K562 (cell line): ENCODE measurements at regions not wholly inside any gene's neighbourhood (a gene's known extent, or its start where the extent isn't known, plus 50 kb on each side); places are given as distances from the start of the nearest gene placed in this dataset.

Experiments used
- ATAC-seq: fragments of 200-7000 bp; cut with Tn5 transposase; 3 replicates; pipeline ENCODE4 v1.9.1; 2020; ENCODE audit warnings: moderate library complexity
- BruUV-seq: library from RNA; stranded (reverse); fragments of 400-500 nt; replicated peaks from 2 replicates; lab custom pipeline; 2021; lab: Mats Ljungman, UMichigan
- CTCF ChIA-PET: fragments of 300-600 bp; formaldehyde crosslinking; extraction: SDS; loops from one replicate; lab custom pipeline; 2021; ENCODE audit warnings: low intra/inter-chr PET ratio; lab: Yijun Ruan, JAX
- POLR2A ChIA-PET: fragments of 300-600, 350-650 bp; sonication (Branson Sonifier 250); formaldehyde crosslinking; extraction: SDS; loops from one replicate; lab custom pipeline; 2021; ENCODE audit warnings: antibody characterized with exemption, inconsistent platforms; lab: Yijun Ruan, JAX
- DNase-seq, 4 experiments: peaks; one replicate each; pipeline versions ENCODE4 v3.0.0 to v3.0.0-alpha.2; 2011 to 2018; ENCODE audit warnings: low spot score in 3 of 4, mixed read lengths in 3 of 4; ENCODE audit errors: extremely low read depth in 1 of 4
- FAIRE-seq: peaks from 2 replicates; lab custom pipeline; 2011; peaks lifted over from hg19 to GRCh38; lab: Jason Lieb, UNC
- H2AFZ ChIP-seq: 2 replicates; pipeline ENCODE4 v1.6.0; 2011; ENCODE audit warnings: low read depth, low read length, control low read depth, inconsistent platforms
- H3K27ac ChIP-seq: fragments of 200-600 bp; 3 replicates; pipeline ENCODE4 v1.8.0; 2011; ENCODE audit warnings: low read depth, mild to moderate bottlenecking, control low read depth, inconsistent platforms, low read length, moderate library complexity, mixed read lengths; ENCODE audit errors: extremely low read depth
- H3K27me3 ChIP-seq, 2 experiments: fragments of 300-600 bp in 1 of 2; 2 replicates in 1 of 2; 3 replicates in 1 of 2; pipeline versions ENCODE4 v1.6.0 to v1.8.0; 2011; ENCODE audit warnings: inconsistent platforms in 2 of 2, low read length in 2 of 2, mild to moderate bottlenecking in 1 of 2, mixed read lengths in 1 of 2, moderate library complexity in 1 of 2; ENCODE audit not compliant: control insufficient read depth in 2 of 2, insufficient read depth in 2 of 2
- H3K36me3 ChIP-seq: fragments of 300-600 bp; 3 replicates; pipeline ENCODE4 v1.8.0; 2011; ENCODE audit warnings: mild to moderate bottlenecking, low read length, inconsistent platforms; ENCODE audit not compliant: control insufficient read depth, insufficient read depth
- H3K4me1 ChIP-seq, 2 experiments: fragments of 200-600 bp in 1 of 2; replicated peaks in 1 of 2; 2 replicates in 1 of 2; 3 replicates in 1 of 2; pipeline versions ENCODE4 v1.5.1 to v1.8.0; 2011; ENCODE audit warnings: inconsistent platforms in 2 of 2, low read length in 2 of 2, mild to moderate bottlenecking in 1 of 2, mixed read lengths in 1 of 2, moderate library complexity in 1 of 2; ENCODE audit not compliant: control insufficient read depth in 2 of 2, insufficient read depth in 2 of 2
- H3K4me2 ChIP-seq: 2 replicates; pipeline ENCODE4 v1.6.1; 2011; ENCODE audit warnings: low read length, control low read depth, inconsistent platforms, mixed read lengths; ENCODE audit not compliant: insufficient read depth
- H3K4me3 ChIP-seq: fragments of 200-600 bp; sonication (generic), shearing (Covaris generic); 2 replicates; pipeline ENCODE4 v1.5.1; 2016; ENCODE audit warnings: control low read depth, inconsistent platforms
- H3K79me2 ChIP-seq: fragments of 200-600 bp; 3 replicates; pipeline ENCODE4 v1.8.0; 2011; ENCODE audit warnings: low read length, inconsistent platforms; ENCODE audit not compliant: control insufficient read depth, insufficient read depth
- H3K9ac ChIP-seq, 2 experiments: 2 replicates each; pipeline versions ENCODE4 v1.6.0 to v1.6.1; 2011; ENCODE audit warnings: low read depth in 2 of 2, low read length in 2 of 2, control low read depth in 1 of 2, inconsistent platforms in 1 of 2, mild to moderate bottlenecking in 1 of 2, mixed read lengths in 1 of 2; ENCODE audit not compliant: insufficient read depth in 1 of 2
- H3K9me1 ChIP-seq: one replicate; pipeline ENCODE4 v1.6.0; 2011; ENCODE audit warnings: inconsistent platforms, mild to moderate bottlenecking, low read length, moderate library complexity; ENCODE audit not compliant: control insufficient read depth, insufficient read depth
- H3K9me3 ChIP-seq: replicated peaks from 2 replicates; pipeline ENCODE4 v1.5.1; 2011; ENCODE audit warnings: low read depth, low read length, inconsistent platforms; ENCODE audit not compliant: control insufficient read depth, insufficient read depth
- H4K20me1 ChIP-seq: replicated peaks from 2 replicates; pipeline ENCODE4 v1.6.1; 2011; ENCODE audit warnings: low read length, inconsistent platforms, mixed read lengths; ENCODE audit not compliant: control insufficient read depth, insufficient read depth
- HDAC6 ChIP-seq: IDR thresholded peaks from 2 replicates; pipeline ENCODE4 v1.6.1; 2012; ENCODE audit warnings: low read depth, mild to moderate bottlenecking, control low read depth, inconsistent platforms, low read length, moderate library complexity
- HIVEP1 ChIP-seq: fragments of 250-450 bp; sonication (Bioruptor Pico); IDR thresholded peaks from 2 replicates; pipeline ENCODE4 v1.4.0; 2020; ENCODE audit warnings: mild to moderate bottlenecking
- KDM5B ChIP-seq: fragments of 200-600 bp; sonication (generic); IDR thresholded peaks from 2 replicates; pipeline ENCODE4 v1.6.1; 2012; ENCODE audit warnings: low read depth, mild to moderate bottlenecking, moderate library complexity, low read length, control low read depth, inconsistent platforms; ENCODE audit not compliant: insufficient replicate concordance
- MEF2D ChIP-seq: conservative IDR thresholded peaks from 2 replicates; pipeline ENCODE4 v1.6.1; 2016; ENCODE audit warnings: low read depth, missing genetic modification characterization, missing compliant biosample characterization
- MYBL2 ChIP-seq, 2 experiments: fragments of 450-650 bp in 1 of 2; sonication (generic) in 1 of 2; formaldehyde crosslinking in 1 of 2; IDR thresholded peaks; 2 replicates each; pipeline versions ENCODE4 v1.6.1 to v1.8.1; 2017 to 2022; ENCODE audit warnings: borderline replicate concordance in 1 of 2, inconsistent platforms in 1 of 2, low read depth in 1 of 2, mild to moderate bottlenecking in 1 of 2, missing genetic modification reagents in 1 of 2, moderate library complexity in 1 of 2
- OTX1 ChIP-seq: fragments of 450-650 bp; formaldehyde crosslinking; IDR thresholded peaks from 2 replicates; pipeline ENCODE4 v1.4.0; 2022; ENCODE audit warnings: mild to moderate bottlenecking
- RAD21 ChIP-seq, 2 experiments: fragments of 250-450 bp in 1 of 2; fragments of 450-650 bp in 1 of 2; sonication (Bioruptor Pico) in 1 of 2; formaldehyde crosslinking in 1 of 2; IDR thresholded peaks in 1 of 2; conservative IDR thresholded peaks in 1 of 2; 2 replicates each; pipeline versions ENCODE4 v1.4.0 to v1.8.0; 2020 to 2022; ENCODE audit warnings: mild to moderate bottlenecking in 2 of 2, moderate library complexity in 1 of 2
- SIN3B ChIP-seq: fragments of 450-650 bp; IDR thresholded peaks from 2 replicates; pipeline ENCODE4 v1.6.1; 2017; ENCODE audit warnings: low read depth, mild to moderate bottlenecking, moderate library complexity
- TEAD4 ChIP-seq, 2 experiments: sonication (generic) in 1 of 2; formaldehyde crosslinking in 1 of 2; IDR thresholded peaks; 2 replicates each; pipeline versions ENCODE4 v1.6.1 to v1.8.0; 2012 to 2022; ENCODE audit warnings: borderline replicate concordance in 1 of 2, inconsistent platforms in 1 of 2, low read length in 1 of 2, mild to moderate bottlenecking in 1 of 2, missing genetic modification reagents in 1 of 2
- ZNF165 ChIP-seq: fragments of 250-450 bp; sonication (Bioruptor Pico); IDR thresholded peaks from 2 replicates; pipeline ENCODE4 v1.4.0; 2020; ENCODE audit warnings: borderline replicate concordance
- ZNF764 ChIP-seq: fragments of 250-450 bp; sonication (Bioruptor Pico); IDR thresholded peaks from 2 replicates; pipeline ENCODE4 v1.4.0; 2020; ENCODE audit warnings: low read depth, mild to moderate bottlenecking, moderate library complexity
- WGBS: fragments of 100-300 bp; shearing (Covaris generic); methylation state at CpG from one replicate; pipeline ENCODE4 v1.1.6; 2016; ENCODE audit warnings: low coverage, mixed read lengths; ENCODE audit not compliant: insufficient coverage; ENCODE audit errors: missing lambda C conversion rate; 5-methylcytosine and 5-hydroxymethylcytosine counted together
- in situ Hi-C: fragments of 300-500 bp; cut with MboI; formaldehyde crosslinking; loops from 4 replicates; pipeline ENCODE4 v1.15.0; 2018; ENCODE audit warnings: inconsistent platforms, mixed read lengths
- intact Hi-C: fragments of 100-400 bp; cut with micrococcal nuclease; formaldehyde crosslinking; loops from 2 replicates; pipeline ENCODE4 v1.14.2; 2022
- TF ChIP-seq, protein P1 (sequence below): fragments of 250-450 bp; sonication (Bioruptor Pico); IDR thresholded peaks from 2 replicates; pipeline ENCODE4 v1.9.0; 2021; ENCODE audit warnings: mild to moderate bottlenecking

DNA sequence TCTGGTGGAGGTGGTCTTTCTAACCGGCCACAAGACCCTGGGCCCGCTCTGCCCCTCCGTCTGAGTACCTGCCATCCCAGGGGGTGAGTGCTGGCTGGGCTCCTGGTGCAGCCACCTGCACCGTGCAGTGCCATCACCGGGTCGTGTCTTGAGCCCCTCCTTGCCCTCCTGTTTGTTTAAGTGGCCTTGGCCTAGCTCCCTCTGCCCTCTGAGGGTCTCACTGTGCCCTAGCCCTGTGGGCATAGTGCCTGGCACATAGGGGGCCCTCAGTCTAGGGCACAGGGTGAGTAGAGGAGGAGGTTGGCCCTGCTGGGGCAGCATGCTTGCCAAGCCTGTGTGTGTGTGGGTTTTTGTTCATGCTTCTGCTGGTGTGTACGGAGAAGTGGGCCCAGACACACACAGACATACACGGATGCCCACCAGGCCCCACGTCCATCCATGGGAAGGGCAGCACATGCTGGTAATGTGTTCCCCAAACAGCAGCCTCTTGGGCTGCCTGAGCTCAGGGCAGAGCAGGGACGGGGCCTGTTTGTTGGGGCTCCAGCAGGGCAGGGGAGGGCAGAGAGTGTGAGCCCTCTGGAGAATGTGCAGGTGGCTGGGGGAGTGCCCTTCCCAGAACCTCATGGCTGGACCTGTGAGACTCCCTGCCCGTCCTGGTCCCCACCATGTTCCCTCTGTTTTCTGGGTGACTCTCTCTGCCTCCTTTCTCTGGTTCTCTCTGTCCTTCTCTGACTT lies 94.6 kb downstream of the GLI2 start:
- TF ChIP-seq MEF2D (tag): no peak
- no peak for TF ChIP-seq TEAD4 (IDR thresholded peaks at IDR 0.05; ENCODE audit: low read length)
- TF ChIP-seq TEAD4 (CRISPR knock-in tag; IDR thresholded peaks at IDR 0.05; ENCODE audit: borderline replicate concordance): no peak
- TF ChIP-seq MYBL2 (IDR thresholded peaks at IDR 0.05; ENCODE audit: low read depth): no peak
- no peak for TF ChIP-seq MYBL2 (CRISPR knock-in tag; IDR thresholded peaks at IDR 0.05; ENCODE audit: borderline replicate concordance)
- TF ChIP-seq RAD21 (CRISPR knock-in tag; conservative IDR thresholded peaks at IDR 0.05 in 1 of 2, IDR thresholded peaks at IDR 0.05 in 1 of 2): no peak
- TF ChIP-seq ZNF165 (CRISPR knock-in tag): no peak
- no peak for TF ChIP-seq HDAC6
- no peak for TF ChIP-seq SIN3B
- TF ChIP-seq OTX1: no peak
- TF ChIP-seq KDM5B: no peak
- TF ChIP-seq ZNF764 (CRISPR knock-in tag): no peak
- no peak for TF ChIP-seq HIVEP1 (CRISPR knock-in tag)
- TF ChIP-seq, protein P1, sequence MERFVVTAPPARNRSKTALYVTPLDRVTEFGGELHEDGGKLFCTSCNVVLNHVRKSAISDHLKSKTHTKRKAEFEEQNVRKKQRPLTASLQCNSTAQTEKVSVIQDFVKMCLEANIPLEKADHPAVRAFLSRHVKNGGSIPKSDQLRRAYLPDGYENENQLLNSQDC (CRISPR knock-in tag): no peak
- ChIA-PET POLR2A (no interaction called here), CTCF (no interaction called here)
- ATAC-seq (no peak), DNase-seq (no peak), FAIRE-seq (no peak)
- H3K9ac ChIP-seq: no peak overlapping the region
- H2AFZ ChIP-seq: no peak overlapping the region
- H3K9me3 ChIP-seq: no peaks in the 10 kb centered on the region
- no peaks in the 10 kb centered on the region for H3K4me1 ChIP-seq
- H3K79me2 ChIP-seq: no peaks in the 10 kb centered on the region
- WGBS: 0% methylated on average over 8 of the region's 11 CpGs
- intact Hi-C loops (no loop called here), in situ Hi-C loops (no loop called here)
- no peak overlapping the region for H3K4me3 ChIP-seq
- H3K36me3 ChIP-seq: no peaks in the 10 kb centered on the region
- H3K4me2 ChIP-seq: no peak overlapping the region
- H3K9me1 ChIP-seq: no peaks in the 10 kb centered on the region
- H4K20me1 ChIP-seq: peaks cover 3% of the 10 kb centered on the region
- H3K27ac ChIP-seq: no peak overlapping the region
- peaks cover 2 to 64% of the 10 kb centered on the region in 2 experiments for H3K27me3 ChIP-seq
- BruUV-seq: no TSS peak
